Hepatocyte (in vitro differentiated cells): ENCODE measurements at regions not wholly inside any gene's neighbourhood (a gene's known extent, or its start where the extent isn't known, plus 50 kb on each side); places are given as distances from the start of the nearest gene placed in this dataset.

Experiments
- EZH2 ChIP-seq: fragments of 200-600 bp; sonication (generic); IDR thresholded peaks from 2 replicates; pipeline ENCODE4 v1.6.1; 2016; ENCODE audit warnings: antibody characterized with exemption, mild to moderate bottlenecking, borderline replicate concordance
- EZH2phosphoT487 ChIP-seq: fragments of 200-600 bp; sonication (generic); IDR thresholded peaks from one replicate; pipeline ENCODE4 v1.6.1; 2018; ENCODE audit warnings: antibody characterized with exemption, mild to moderate bottlenecking, low read depth, moderate library complexity; ENCODE audit not compliant: unreplicated experiment, severe bottlenecking
- TF ChIP-seq, protein P1 (sequence below): fragments of 200-600 bp; sonication (generic); IDR thresholded peaks from 2 replicates; pipeline ENCODE4 v1.5.1; 2016; ENCODE audit warnings: antibody characterized with exemption, mild to moderate bottlenecking; ENCODE audit not compliant: poor library complexity

DNA sequence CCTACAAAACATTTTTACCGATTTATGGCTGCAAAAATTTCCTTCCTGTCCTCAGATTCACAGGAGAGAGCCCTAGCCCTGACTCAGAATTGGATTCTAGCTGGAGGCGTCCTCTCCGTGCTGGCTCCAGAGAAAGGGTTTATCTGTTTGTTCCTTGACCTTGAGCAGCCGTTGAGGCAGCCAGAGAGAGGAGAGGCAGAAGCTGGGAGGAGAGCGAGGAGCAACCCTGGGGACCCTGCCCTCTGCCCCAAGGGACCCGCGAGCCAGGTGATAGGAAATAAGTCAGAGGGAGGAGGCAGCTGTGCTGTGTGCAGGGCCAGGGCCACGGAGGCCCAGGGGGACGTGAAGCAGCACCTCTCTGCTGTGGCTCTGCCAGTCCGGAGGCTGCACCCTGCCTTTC is 75.6 kb downstream of the IGLL1 start:
- TF ChIP-seq, protein P1, sequence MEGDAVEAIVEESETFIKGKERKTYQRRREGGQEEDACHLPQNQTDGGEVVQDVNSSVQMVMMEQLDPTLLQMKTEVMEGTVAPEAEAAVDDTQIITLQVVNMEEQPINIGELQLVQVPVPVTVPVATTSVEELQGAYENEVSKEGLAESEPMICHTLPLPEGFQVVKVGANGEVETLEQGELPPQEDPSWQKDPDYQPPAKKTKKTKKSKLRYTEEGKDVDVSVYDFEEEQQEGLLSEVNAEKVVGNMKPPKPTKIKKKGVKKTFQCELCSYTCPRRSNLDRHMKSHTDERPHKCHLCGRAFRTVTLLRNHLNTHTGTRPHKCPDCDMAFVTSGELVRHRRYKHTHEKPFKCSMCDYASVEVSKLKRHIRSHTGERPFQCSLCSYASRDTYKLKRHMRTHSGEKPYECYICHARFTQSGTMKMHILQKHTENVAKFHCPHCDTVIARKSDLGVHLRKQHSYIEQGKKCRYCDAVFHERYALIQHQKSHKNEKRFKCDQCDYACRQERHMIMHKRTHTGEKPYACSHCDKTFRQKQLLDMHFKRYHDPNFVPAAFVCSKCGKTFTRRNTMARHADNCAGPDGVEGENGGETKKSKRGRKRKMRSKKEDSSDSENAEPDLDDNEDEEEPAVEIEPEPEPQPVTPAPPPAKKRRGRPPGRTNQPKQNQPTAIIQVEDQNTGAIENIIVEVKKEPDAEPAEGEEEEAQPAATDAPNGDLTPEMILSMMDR: no peak
- TF ChIP-seq EZH2 (no peak), EZH2phosphoT487 (no peak)
